GM12878 (cell line): ENCODE measurements at regions not wholly inside any gene's neighbourhood (a gene's known extent, or its start where the extent isn't known, plus 50 kb on each side); places are given as distances from the start of the nearest gene placed in this dataset.

Experiments used
- ATAC-seq: fragments of 200-7000 bp; cut with Tn5 transposase; 3 replicates; pipeline ENCODE4 v1.9.1; 2020; ENCODE audit warnings: mild to moderate bottlenecking, moderate library complexity
- BruUV-seq: library from RNA; stranded (reverse); fragments of 400-500 nt; replicated peaks from 2 replicates; lab custom pipeline; 2021; lab: Mats Ljungman, UMichigan
- CTCF ChIA-PET: fragments of 300-600 bp; sonication (Branson Sonifier 250); formaldehyde crosslinking; extraction: SDS; loops from one replicate; lab custom pipeline; 2021; ENCODE audit warnings: inconsistent platforms; lab: Yijun Ruan, JAX
- POLR2A ChIA-PET: fragments of 350-600 bp; formaldehyde crosslinking; extraction: SDS; loops from one replicate; lab custom pipeline; 2021; ENCODE audit warnings: inconsistent platforms; lab: Charles Lee
- RAD21 ChIA-PET: fragments of 300-600 bp; sonication (Branson Sonifier 250); formaldehyde crosslinking; loops from one replicate; lab custom pipeline; 2023; ENCODE audit warnings: antibody characterized with exemption; ENCODE audit not compliant: unreplicated experiment; lab: Charles Lee
- SMC1A ChIA-PET: fragments of 300-600 bp; sonication (Branson Sonifier 250); formaldehyde crosslinking; loops from one replicate; lab custom pipeline; 2023; ENCODE audit not compliant: unreplicated experiment, uncharacterized antibody; lab: Charles Lee
- DNase-seq: peaks from one replicate; pipeline ENCODE4 v3.0.0-alpha.2; 2011; ENCODE audit warnings: low read depth, low spot score
- FAIRE-seq: peaks from 3 replicates; lab custom pipeline; 2011; peaks lifted over from hg19 to GRCh38; lab: Jason Lieb, UNC
- H2AFZ ChIP-seq: 2 replicates; pipeline ENCODE4 v1.6.0; 2011; ENCODE audit warnings: low read depth, low read length, control low read depth; ENCODE audit not compliant: control insufficient read depth
- H3K27ac ChIP-seq: 2 replicates; pipeline ENCODE4 v1.5.1; 2011; ENCODE audit warnings: control low read depth; ENCODE audit not compliant: control insufficient read depth, insufficient read depth
- H3K27me3 ChIP-seq, 2 experiments: replicated peaks in 1 of 2; 2 replicates each; pipeline versions ENCODE4 v1.6.0 to v1.6.1; 2011; ENCODE audit warnings: low read length in 1 of 2; ENCODE audit not compliant: control insufficient read depth in 2 of 2, insufficient read depth in 2 of 2
- H3K36me3 ChIP-seq, 2 experiments: 2 replicates each; pipeline ENCODE4 v1.5.1; 2011; ENCODE audit warnings: low read length in 1 of 2; ENCODE audit not compliant: control insufficient read depth in 2 of 2, insufficient read depth in 2 of 2
- H3K4me1 ChIP-seq: 2 replicates; pipeline ENCODE4 v1.6.1; 2011; ENCODE audit warnings: mild to moderate bottlenecking, low read length, moderate library complexity, mixed read lengths; ENCODE audit not compliant: control insufficient read depth, insufficient read depth
- H3K4me2 ChIP-seq: 2 replicates; pipeline ENCODE4 v1.6.0; 2011; ENCODE audit warnings: control low read depth; ENCODE audit not compliant: control insufficient read depth, insufficient read depth
- H3K4me3 ChIP-seq: fragments of 200-600 bp; sonication (generic); 2 replicates; pipeline ENCODE4 v1.5.1; 2016
- H3K79me2 ChIP-seq: 2 replicates; pipeline ENCODE4 v1.6.0; 2011; ENCODE audit warnings: low read length; ENCODE audit not compliant: control insufficient read depth, insufficient read depth
- H3K9ac ChIP-seq: 2 replicates; pipeline ENCODE4 v1.8.0; 2011; ENCODE audit warnings: low read length, control low read depth, mixed read lengths; ENCODE audit not compliant: control insufficient read depth, insufficient read depth
- H3K9me3 ChIP-seq: replicated peaks from 3 replicates; pipeline ENCODE4 v1.5.1; 2011; ENCODE audit warnings: mild to moderate bottlenecking, low read length; ENCODE audit not compliant: control insufficient read depth, insufficient read depth
- H4K20me1 ChIP-seq: 2 replicates; pipeline ENCODE4 v1.6.0; 2011; ENCODE audit not compliant: control insufficient read depth, insufficient read depth
- BRCA1 ChIP-seq: IDR thresholded peaks from 2 replicates; pipeline ENCODE4 v1.6.1; 2011; ENCODE audit warnings: low read depth, low read length, improper control_type of control experiment
- JUNB ChIP-seq: IDR thresholded peaks from 2 replicates; pipeline ENCODE4 v1.6.1; 2016; ENCODE audit warnings: antibody characterized with exemption, mild to moderate bottlenecking
- PAX8 ChIP-seq: fragments of 450-650 bp; IDR thresholded peaks from 2 replicates; pipeline ENCODE4 v1.6.1; 2017; ENCODE audit warnings: mild to moderate bottlenecking, moderate library complexity
- WGBS: methylation state at CpG from one replicate; pipeline ENCODE4 v1.1.6; 2016; ENCODE audit warnings: low lambda C conversion rate; ENCODE audit not compliant: insufficient replicate concordance, insufficient coverage; ENCODE audit errors: missing lambda C conversion rate; 5-methylcytosine and 5-hydroxymethylcytosine counted together
- in situ Hi-C: fragments of 300-500 bp; cut with MboI; formaldehyde crosslinking; loops from 9 replicates; pipeline ENCODE4 v1.14.3; 2018; ENCODE audit warnings: mixed read lengths
- intact Hi-C: fragments of 100-400 bp; cut with micrococcal nuclease; formaldehyde crosslinking; loops from one replicate; pipeline ENCODE4 v1.14.2; 2022; ENCODE audit not compliant: unreplicated experiment
- TF ChIP-seq, protein P1 (sequence below), 3 experiments: IDR thresholded peaks in 2 of 3; conservative IDR thresholded peaks in 1 of 3; 2 replicates each; pipeline ENCODE4 v1.5.1; 2011; ENCODE audit warnings: low read depth in 3 of 3, low read length in 3 of 3, mild to moderate bottlenecking in 3 of 3, control low read depth in 2 of 3, moderate library complexity in 2 of 3, inconsistent platforms in 1 of 3, mixed read lengths in 1 of 3; ENCODE audit not compliant: control insufficient read depth in 2 of 3, insufficient read depth in 1 of 3; ENCODE audit errors: extremely low read depth in 1 of 3
- TF ChIP-seq, protein P2 (sequence below): fragments of 450-650 bp; conservative IDR thresholded peaks from 2 replicates; pipeline ENCODE4 v1.6.1; 2017; ENCODE audit warnings: mild to moderate bottlenecking, moderate library complexity

DNA sequence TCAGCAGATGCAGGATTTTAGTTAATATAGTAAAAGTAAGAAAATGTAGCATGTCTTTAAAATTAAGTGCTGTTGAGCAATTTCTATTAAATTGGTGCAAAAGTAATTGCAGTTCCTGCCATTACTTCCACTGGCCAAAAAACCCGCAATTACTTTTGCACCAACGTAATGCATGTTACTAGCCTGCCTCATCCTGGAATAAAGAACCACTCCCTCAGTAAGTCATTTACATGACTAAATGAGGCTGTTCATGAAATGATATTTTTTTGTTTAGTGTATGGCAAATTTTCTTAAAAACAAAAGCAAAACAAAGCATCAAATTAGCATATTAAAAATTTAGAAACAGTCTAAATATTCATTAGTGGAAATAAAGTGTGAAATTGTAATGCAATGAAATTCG is 180.4 kb downstream of the DIPK2A start (continued):
- TF ChIP-seq, protein P1, sequence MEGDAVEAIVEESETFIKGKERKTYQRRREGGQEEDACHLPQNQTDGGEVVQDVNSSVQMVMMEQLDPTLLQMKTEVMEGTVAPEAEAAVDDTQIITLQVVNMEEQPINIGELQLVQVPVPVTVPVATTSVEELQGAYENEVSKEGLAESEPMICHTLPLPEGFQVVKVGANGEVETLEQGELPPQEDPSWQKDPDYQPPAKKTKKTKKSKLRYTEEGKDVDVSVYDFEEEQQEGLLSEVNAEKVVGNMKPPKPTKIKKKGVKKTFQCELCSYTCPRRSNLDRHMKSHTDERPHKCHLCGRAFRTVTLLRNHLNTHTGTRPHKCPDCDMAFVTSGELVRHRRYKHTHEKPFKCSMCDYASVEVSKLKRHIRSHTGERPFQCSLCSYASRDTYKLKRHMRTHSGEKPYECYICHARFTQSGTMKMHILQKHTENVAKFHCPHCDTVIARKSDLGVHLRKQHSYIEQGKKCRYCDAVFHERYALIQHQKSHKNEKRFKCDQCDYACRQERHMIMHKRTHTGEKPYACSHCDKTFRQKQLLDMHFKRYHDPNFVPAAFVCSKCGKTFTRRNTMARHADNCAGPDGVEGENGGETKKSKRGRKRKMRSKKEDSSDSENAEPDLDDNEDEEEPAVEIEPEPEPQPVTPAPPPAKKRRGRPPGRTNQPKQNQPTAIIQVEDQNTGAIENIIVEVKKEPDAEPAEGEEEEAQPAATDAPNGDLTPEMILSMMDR (IDR thresholded peaks at IDR 0.05 in 2 of 3, conservative IDR thresholded peaks at IDR 0.05 in 1 of 3; ENCODE audit: control insufficient read depth in 2 of 3, extremely low read depth in 1 of 3, insufficient read depth in 1 of 3, low read depth in 3 of 3, low read length in 3 of 3): no peak

DNA sequence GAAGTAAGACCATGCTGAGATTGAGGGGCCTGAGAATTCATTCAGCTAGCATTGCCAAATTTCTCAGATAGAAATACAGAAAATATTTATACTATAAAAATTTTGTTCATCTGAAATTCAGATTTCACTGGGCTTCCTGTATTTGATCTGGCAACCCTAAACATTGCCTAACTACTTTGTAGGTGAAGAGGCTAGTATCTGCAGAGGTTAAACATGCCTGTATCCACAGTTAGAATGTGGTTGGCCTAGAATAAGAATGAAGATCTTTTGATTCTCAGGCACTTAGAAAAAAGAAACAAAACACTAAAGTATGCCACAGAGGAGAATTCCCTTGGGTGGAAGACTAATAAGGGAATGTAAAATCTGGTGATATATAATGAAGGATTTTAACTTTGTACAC is 189.0 kb downstream of the DIPK2A start:
- Histone ChIP-seq H3K36me3 (no peaks in the 10 kb centered on the region), H3K27me3 (no peaks in the 10 kb centered on the region), H3K27ac (no peak overlapping the region), H4K20me1 (no peaks in the 10 kb centered on the region), H3K4me1 (no peaks in the 10 kb centered on the region), H3K4me3 (no peak overlapping the region), H3K9me3 (no peaks in the 10 kb centered on the region; the same call in 2 of the 3 replicates), H2AFZ (no peak overlapping the region), H3K9ac (no peak overlapping the region), H3K79me2 (no peaks in the 10 kb centered on the region), H3K4me2 (no peak overlapping the region)
- ChIA-PET POLR2A (no interaction called here), RAD21 (no interaction called here), SMC1A (no interaction called here), CTCF (no interaction called here)
- TF ChIP-seq JUNB: no peak
- FAIRE-seq: no peak
- no TSS peak for BruUV-seq
- intact Hi-C loops (no loop called here), in situ Hi-C loops (no loop called here)
- DNase-seq: no peak
- ATAC-seq: no peak

DNA sequence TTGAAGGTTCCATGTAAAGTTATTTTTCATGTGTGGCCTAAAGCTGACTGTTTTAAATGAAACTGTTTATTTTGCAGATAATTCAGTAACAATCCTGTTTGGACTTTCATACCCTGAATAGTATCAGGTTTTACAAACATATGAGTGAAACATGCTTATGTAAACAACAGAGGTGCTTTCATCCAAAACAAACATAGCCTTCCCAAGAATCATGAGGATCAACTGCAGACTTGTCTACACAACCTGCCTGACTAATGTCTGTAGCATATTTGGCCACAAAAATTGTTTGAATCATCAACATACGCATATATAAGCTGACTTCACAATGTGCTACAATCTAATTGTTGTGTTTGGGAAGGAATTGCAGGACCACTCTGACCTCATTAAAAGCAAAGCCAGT is 190.4 kb downstream of the DIPK2A start:
- intact Hi-C loops: no loop called here
- Histone ChIP-seq H3K27me3 (no peaks in the 10 kb centered on the region), H3K79me2 (no peaks in the 10 kb centered on the region), H3K4me3 (no peak overlapping the region), H3K27ac (no peak overlapping the region), H3K4me1 (no peaks in the 10 kb centered on the region), H3K9me3 (no peaks in the 10 kb centered on the region; the same call in 2 of the 3 replicates), H3K4me2 (no peak overlapping the region), H3K36me3 (no peaks in the 10 kb centered on the region), H2AFZ (no peak overlapping the region), H4K20me1 (no peaks in the 10 kb centered on the region), H3K9ac (no peak overlapping the region)
- 89% methylated on average over 1 of the region's 1 CpG for WGBS
- ATAC-seq (no peak), DNase-seq (no peak), FAIRE-seq (no peak)
- ChIA-PET CTCF (interaction anchor here (2.5 kb wide), 1 partner anchor 10 kb away, joined by 7 read pairs; no protein-coding TSS in a partner anchor), RAD21 (no interaction called here), SMC1A (interaction anchor here (1.2 kb wide), 1 partner anchor 11 kb away, joined by 3 read pairs; no protein-coding TSS in a partner anchor), POLR2A (no interaction called here)
- no TSS peak for BruUV-seq
- no peak for TF ChIP-seq PAX8
- TF ChIP-seq, protein P2, sequence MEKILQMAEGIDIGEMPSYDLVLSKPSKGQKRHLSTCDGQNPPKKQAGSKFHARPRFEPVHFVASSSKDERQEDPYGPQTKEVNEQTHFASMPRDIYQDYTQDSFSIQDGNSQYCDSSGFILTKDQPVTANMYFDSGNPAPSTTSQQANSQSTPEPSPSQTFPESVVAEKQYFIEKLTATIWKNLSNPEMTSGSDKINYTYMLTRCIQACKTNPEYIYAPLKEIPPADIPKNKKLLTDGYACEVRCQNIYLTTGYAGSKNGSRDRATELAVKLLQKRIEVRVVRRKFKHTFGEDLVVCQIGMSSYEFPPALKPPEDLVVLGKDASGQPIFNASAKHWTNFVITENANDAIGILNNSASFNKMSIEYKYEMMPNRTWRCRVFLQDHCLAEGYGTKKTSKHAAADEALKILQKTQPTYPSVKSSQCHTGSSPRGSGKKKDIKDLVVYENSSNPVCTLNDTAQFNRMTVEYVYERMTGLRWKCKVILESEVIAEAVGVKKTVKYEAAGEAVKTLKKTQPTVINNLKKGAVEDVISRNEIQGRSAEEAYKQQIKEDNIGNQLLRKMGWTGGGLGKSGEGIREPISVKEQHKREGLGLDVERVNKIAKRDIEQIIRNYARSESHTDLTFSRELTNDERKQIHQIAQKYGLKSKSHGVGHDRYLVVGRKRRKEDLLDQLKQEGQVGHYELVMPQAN: no peak
- no peak for TF ChIP-seq BRCA1
- in situ Hi-C loops: no loop called here
